ENCODE measurements at regions not wholly inside any gene's neighbourhood (a gene's known extent, or its start where the extent isn't known, plus 50 kb on each side); places are given as distances from the start of the nearest gene placed in this dataset.
A peak's percentile ranks its signal among the peaks of the same experiment; 100 is the strongest.
"Not testable (repeated sequence)": the region's sequence is repeated elsewhere in the genome, so short reads cannot be mapped to it uniquely, and the experiment has no call there.

GRCh38 chr1:220444586-220444985, 83.3 kb upstream of the MARK1 start:
- H3K27ac ChIP-seq (ENCODE audit: low read length); ATAC-seq; H3K9me3 ChIP-seq (ENCODE audit: control insufficient read depth, low read length); H3K27me3 ChIP-seq (ENCODE audit: control insufficient read depth, insufficient read depth); H3K4me1 ChIP-seq (ENCODE audit: control insufficient read depth, insufficient read depth, low read length); intact Hi-C loops (cut with DNase I); H3K4me3 ChIP-seq (ENCODE audit: low read length); DNase-seq: not testable (repeated sequence)
- 53% methylated on average over 3 of the region's 3 CpGs for WGBS

DNA sequence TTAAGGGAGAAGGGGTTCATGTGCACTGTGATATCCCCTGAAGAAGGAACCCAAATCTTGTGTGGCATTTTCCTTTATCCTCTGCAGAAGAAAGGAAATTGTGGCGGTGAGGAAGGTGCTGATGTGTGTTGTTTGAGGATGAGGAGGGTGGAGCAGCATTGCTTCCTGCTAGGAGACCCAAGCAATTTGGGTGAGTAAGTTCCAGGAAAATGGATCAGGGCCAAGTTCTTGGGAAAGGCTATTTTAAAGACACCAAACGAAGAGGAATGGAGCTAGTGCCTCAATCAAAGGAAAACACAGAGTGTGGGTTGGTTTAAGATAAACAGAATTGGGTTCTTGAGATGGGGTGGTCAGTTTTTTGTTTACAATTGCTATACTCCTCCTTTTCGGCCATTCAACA, 86.7 kb upstream of the MARK1 start:
- Histone ChIP-seq H3K4me1 (ENCODE audit: control insufficient read depth, insufficient read depth, low read length) (no peaks in the 10 kb centered on the region), H3K4me3 (ENCODE audit: low read length) (no peak overlapping the region), H3K27ac (ENCODE audit: low read length) (no peak overlapping the region), H3K9me3 (ENCODE audit: control insufficient read depth, low read length) (no peaks in the 10 kb centered on the region), H3K27me3 (ENCODE audit: control insufficient read depth, insufficient read depth) (no peaks in the 10 kb centered on the region)
- intact Hi-C loops (cut with DNase I) = no loop called here
- DNase-seq (no peak), ATAC-seq (no peak)
- 50% methylated on average over 3 of the region's 3 CpGs for WGBS

DNA sequence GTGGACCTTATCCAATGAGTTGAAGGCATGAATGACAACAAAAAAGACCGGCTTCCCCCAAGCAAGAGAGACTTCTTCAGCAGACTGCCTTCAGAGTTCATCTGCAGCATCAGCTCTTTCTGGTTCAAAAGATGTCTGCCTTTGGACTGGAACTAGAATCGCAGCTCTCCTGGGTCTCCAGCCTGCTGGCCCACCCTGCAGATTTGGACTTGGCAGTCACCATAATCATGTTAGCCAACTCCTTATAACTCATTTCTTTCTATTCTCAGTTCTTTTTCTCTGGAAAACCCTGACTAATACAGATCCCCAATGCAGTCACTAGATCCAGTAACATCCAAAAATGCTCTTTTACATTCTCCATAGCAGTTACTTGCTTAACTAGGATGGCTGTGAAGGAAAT, 89.2 kb upstream of the MARK1 start:
- DNase-seq = no peak
- no peaks in the 10 kb centered on the region for H3K4me1 ChIP-seq (ENCODE audit: control insufficient read depth, insufficient read depth, low read length)
- intact Hi-C loops (cut with DNase I) = no loop called here

DNA sequence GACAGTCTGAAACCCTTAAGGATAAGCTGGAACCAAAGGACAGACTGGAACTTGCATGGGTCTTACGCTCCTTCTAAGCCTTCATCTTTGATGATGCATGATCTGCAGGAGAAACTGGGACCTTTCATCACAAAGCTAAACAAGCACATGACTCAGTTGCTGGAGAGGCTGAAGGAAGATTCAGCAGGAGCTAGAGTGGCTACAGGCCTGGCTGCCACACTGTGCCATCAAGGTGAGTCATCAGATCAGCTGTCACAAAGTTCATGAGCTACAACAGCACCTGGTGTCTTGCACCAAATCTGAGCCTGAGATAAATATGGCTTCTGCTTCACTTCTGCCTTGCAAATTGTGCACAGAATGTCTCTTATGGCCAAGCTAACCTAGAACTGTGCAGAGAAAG, 95.5 kb upstream of the MARK1 start:
- no peak for ATAC-seq
- Histone ChIP-seq H3K4me3 (ENCODE audit: low read length) (no peak overlapping the region), H3K27ac (ENCODE audit: low read length) (no peak overlapping the region), H3K4me1 (ENCODE audit: control insufficient read depth, insufficient read depth, low read length) (no peaks in the 10 kb centered on the region), H3K9me3 (ENCODE audit: control insufficient read depth, low read length) (no peaks in the 10 kb centered on the region), H3K27me3 (ENCODE audit: control insufficient read depth, insufficient read depth) (no peaks in the 10 kb centered on the region)
- 98% methylated on average over 1 of the region's 1 CpG for WGBS
- intact Hi-C loops (cut with DNase I) = no loop called here
- DNase-seq = no peak

More for the DNA sequence above, 89.2 kb upstream of the MARK1 start:
- no peak for ATAC-seq
- WGBS = 81% methylated on average over 2 of the region's 2 CpGs
- Histone ChIP-seq H3K4me3 (ENCODE audit: low read length) (no peak overlapping the region), H3K27ac (ENCODE audit: low read length) (no peak overlapping the region), H3K9me3 (ENCODE audit: control insufficient read depth, low read length) (no peaks in the 10 kb centered on the region), H3K27me3 (ENCODE audit: control insufficient read depth, insufficient read depth) (no peaks in the 10 kb centered on the region)

GRCh38 chr1:220431554-220432239, 96.2 kb upstream of the MARK1 start:
- ATAC-seq = no peak
- no peak overlapping the region for H3K27ac ChIP-seq (ENCODE audit: low read length)
- intact Hi-C loops (cut with DNase I) = no loop called here
- no peaks in the 10 kb centered on the region for H3K9me3 ChIP-seq (ENCODE audit: control insufficient read depth, low read length)
- peak; percentile 14 to 56 (median 51) for DNase-seq
- no peaks in the 10 kb centered on the region for H3K27me3 ChIP-seq (ENCODE audit: control insufficient read depth, insufficient read depth)
- H3K4me3 ChIP-seq (ENCODE audit: low read length) = no peak overlapping the region
- WGBS = 52% methylated on average over 7 of the region's 7 CpGs
- no peaks in the 10 kb centered on the region for H3K4me1 ChIP-seq (ENCODE audit: control insufficient read depth, insufficient read depth, low read length)

DNA sequence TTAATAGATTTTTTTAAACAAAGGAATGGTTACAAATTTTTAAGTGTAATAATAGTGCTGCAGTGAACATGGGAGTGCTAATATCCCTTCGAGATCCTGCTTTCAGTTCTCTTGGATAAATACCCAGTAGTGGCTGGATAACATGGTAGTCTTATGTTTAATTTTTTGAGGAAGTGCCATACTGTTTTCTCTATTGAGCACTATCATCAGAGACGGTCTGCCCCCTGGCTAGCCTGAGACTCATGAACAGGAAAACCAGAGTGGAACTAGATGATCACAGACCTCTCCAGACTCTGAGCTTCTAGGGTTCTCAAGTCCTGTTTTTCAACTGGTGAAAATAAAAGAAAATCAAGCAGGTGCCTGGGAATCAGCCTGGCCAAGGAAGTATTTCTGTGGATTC, 97.3 kb upstream of the MARK1 start:
- WGBS = 25% methylated on average over 2 of the region's 2 CpGs

GRCh38 chr1:220430059-220430458, 97.9 kb upstream of the MARK1 start:
- Histone ChIP-seq H3K4me1 (ENCODE audit: control insufficient read depth, insufficient read depth, low read length) (no peaks in the 10 kb centered on the region), H3K4me3 (ENCODE audit: low read length) (no peak overlapping the region), H3K27me3 (ENCODE audit: control insufficient read depth, insufficient read depth) (no peaks in the 10 kb centered on the region), H3K9me3 (ENCODE audit: control insufficient read depth, low read length) (no peaks in the 10 kb centered on the region), H3K27ac (ENCODE audit: low read length) (no peak overlapping the region)
- ATAC-seq = no peak
- DNase-seq = no peak
- intact Hi-C loops (cut with DNase I) = no loop called here

More for the DNA sequence above, 97.3 kb upstream of the MARK1 start:
- Histone ChIP-seq H3K27me3 (ENCODE audit: control insufficient read depth, insufficient read depth) (no peaks in the 10 kb centered on the region), H3K4me1 (ENCODE audit: control insufficient read depth, insufficient read depth, low read length) (no peaks in the 10 kb centered on the region), H3K27ac (ENCODE audit: low read length) (no peak overlapping the region), H3K4me3 (ENCODE audit: low read length) (no peak overlapping the region), H3K9me3 (ENCODE audit: control insufficient read depth, low read length) (no peaks in the 10 kb centered on the region)
- ATAC-seq (no peak), DNase-seq (no peak)
- intact Hi-C loops (cut with DNase I) = no loop called here

- H3K27me3 ChIP-seq (ENCODE audit: control insufficient read depth, insufficient read depth) = no peaks in the 10 kb centered on the region
- ATAC-seq = no peak
- no peak overlapping the region for H3K4me3 ChIP-seq (ENCODE audit: low read length)
- H3K27ac ChIP-seq (ENCODE audit: low read length) = no peak overlapping the region
- 87% methylated on average over 2 of the region's 2 CpGs for WGBS
- intact Hi-C loops (cut with DNase I) = no loop called here
- DNase-seq = no peak
- H3K9me3 ChIP-seq (ENCODE audit: control insufficient read depth, low read length) = no peaks in the 10 kb centered on the region
- H3K4me1 ChIP-seq (ENCODE audit: control insufficient read depth, insufficient read depth, low read length) = no peaks in the 10 kb centered on the region
These were observed 100.9 kb upstream of the MARK1 start for GRCh38 chr1:220426989-220427388.

DNA sequence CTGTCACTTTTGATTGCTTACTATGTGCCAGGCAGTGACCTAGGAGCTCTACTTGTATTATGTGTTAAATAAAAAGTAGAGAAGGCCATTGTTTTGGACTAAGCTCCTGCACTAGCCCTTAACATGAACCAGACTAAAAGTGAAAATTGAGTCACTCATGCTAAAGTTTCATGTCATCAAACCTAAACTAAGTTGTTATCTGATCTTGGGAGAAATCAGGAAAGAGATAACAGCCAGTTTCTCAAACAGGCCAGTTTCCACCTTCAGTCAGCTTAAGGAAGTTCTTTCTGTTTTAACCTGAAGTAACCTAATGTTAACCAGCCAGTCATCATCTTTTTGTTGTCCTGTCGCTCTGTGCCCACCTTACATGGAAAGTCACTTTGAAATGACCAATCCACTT, 102.1 kb upstream of the MARK1 start:
- H3K27ac ChIP-seq (ENCODE audit: low read length) = no peak overlapping the region
- DNase-seq (no peak), ATAC-seq (no peak)
- H3K27me3 ChIP-seq (ENCODE audit: control insufficient read depth, insufficient read depth) = no peaks in the 10 kb centered on the region
- H3K4me1 ChIP-seq (ENCODE audit: control insufficient read depth, insufficient read depth, low read length) = no peaks in the 10 kb centered on the region
- intact Hi-C loops (cut with DNase I) = no loop called here
- no peaks in the 10 kb centered on the region for H3K9me3 ChIP-seq (ENCODE audit: control insufficient read depth, low read length)
- WGBS = 92% methylated on average over 1 of the region's 1 CpG
- no peak overlapping the region for H3K4me3 ChIP-seq (ENCODE audit: low read length)

DNA sequence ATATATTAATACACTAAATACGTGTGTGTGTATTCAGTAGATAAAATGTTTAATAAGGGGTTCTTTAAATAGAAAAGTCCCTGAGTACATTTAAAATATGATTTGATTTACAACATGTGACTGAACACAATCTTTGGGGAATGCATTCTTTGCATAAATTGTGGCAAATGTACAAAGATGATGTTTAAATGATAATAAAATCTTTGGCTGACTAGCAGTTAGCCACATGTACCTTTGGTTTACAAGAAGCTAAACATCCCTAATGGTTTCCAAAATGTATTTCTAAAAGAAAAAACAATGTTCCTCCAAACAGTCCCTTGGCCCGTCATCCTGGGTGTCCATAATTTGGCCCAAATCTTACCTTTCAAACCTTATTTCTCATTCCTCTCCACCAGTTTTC, 106.4 kb upstream of the MARK1 start:
- no peak for ATAC-seq
- no peaks in the 10 kb centered on the region for H3K9me3 ChIP-seq (ENCODE audit: control insufficient read depth, low read length)
- no peak for DNase-seq
- H3K27ac ChIP-seq (ENCODE audit: low read length) = no peak overlapping the region
- no peaks in the 10 kb centered on the region for H3K27me3 ChIP-seq (ENCODE audit: control insufficient read depth, insufficient read depth)
- no peak overlapping the region for H3K4me3 ChIP-seq (ENCODE audit: low read length)
- intact Hi-C loops (cut with DNase I) = no loop called here
- WGBS = 60% methylated on average over 2 of the region's 2 CpGs
- H3K4me1 ChIP-seq (ENCODE audit: control insufficient read depth, insufficient read depth, low read length) = no peaks in the 10 kb centered on the region

- Histone ChIP-seq H3K4me3 (ENCODE audit: low read length) (no peak overlapping the region), H3K4me1 (ENCODE audit: control insufficient read depth, insufficient read depth, low read length) (no peaks in the 10 kb centered on the region), H3K9me3 (ENCODE audit: control insufficient read depth, low read length) (no peaks in the 10 kb centered on the region), H3K27ac (ENCODE audit: low read length) (no peak overlapping the region), H3K27me3 (ENCODE audit: control insufficient read depth, insufficient read depth) (no peaks in the 10 kb centered on the region)
- intact Hi-C loops (cut with DNase I) = no loop called here
- WGBS = 57% methylated on average over 5 of the region's 5 CpGs
- DNase-seq (no peak), ATAC-seq (no peak)
These were observed 107.2 kb upstream of the MARK1 start for GRCh38 chr1:220420726-220421125.

DNA sequence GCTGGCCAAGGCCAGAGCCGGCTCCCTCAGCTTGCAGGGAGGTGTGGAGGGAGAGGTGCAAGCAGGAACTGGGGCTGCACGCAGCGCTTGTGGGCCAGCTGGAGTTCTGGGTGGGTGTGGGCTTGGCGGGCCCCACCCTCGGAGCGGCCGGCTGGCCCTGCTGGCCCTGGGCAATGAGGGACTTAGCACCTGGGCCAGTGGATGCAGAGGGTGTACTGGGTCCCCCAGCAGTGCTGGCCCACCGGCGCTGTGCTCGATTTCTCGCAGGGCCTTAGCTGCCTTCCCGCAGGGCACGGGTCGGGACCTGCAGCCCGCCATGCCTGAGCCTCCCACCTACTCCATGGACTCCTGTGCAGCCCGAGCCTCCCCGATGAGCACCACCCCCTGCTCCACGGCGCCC, 115.6 kb upstream of the MARK1 start:
- H3K4me1 ChIP-seq (ENCODE audit: control insufficient read depth, insufficient read depth, low read length); intact Hi-C loops (cut with DNase I); H3K27me3 ChIP-seq (ENCODE audit: control insufficient read depth, insufficient read depth); ATAC-seq; H3K27ac ChIP-seq (ENCODE audit: low read length); H3K4me3 ChIP-seq (ENCODE audit: low read length); H3K9me3 ChIP-seq (ENCODE audit: control insufficient read depth, low read length): not testable (repeated sequence)
- 88% methylated on average over 19 of the region's 19 CpGs for WGBS
- peak in 2 of 3 donors; percentile 22 to 28 for DNase-seq

All from right cardiac atrium (tissue), 5 donors.